Endothelial cell of umbilical vein (primary cell): ENCODE measurements at regions not wholly inside any gene's neighbourhood (a gene's known extent, or its start where the extent isn't known, plus 50 kb on each side); places are given as distances from the start of the nearest gene placed in this dataset.

ENCODE experiments used
- BruUV-seq: library from RNA; stranded (reverse); fragments of 400-500 nt; replicated peaks from 2 replicates; lab custom pipeline; 2021; lab: Mats Ljungman, UMichigan
- CTCF ChIA-PET: fragments of 300-600, 350-600 bp; sonication (Branson Sonifier 250); formaldehyde crosslinking; loops from one replicate; lab custom pipeline; 2021; ENCODE audit warnings: antibody characterized with exemption, inconsistent platforms; lab: Charles Lee
- POLR2A ChIA-PET: fragments of 300-600, 350-600 bp; sonication (Branson Sonifier 250); formaldehyde crosslinking; loops from one replicate; lab custom pipeline; 2021; ENCODE audit warnings: antibody characterized with exemption, inconsistent platforms; lab: Charles Lee
- DNase-seq: peaks from one replicate; pipeline ENCODE4 v3.0.0-alpha.2; 2011; ENCODE audit warnings: low read depth, low spot score
- FAIRE-seq: peaks from 2 replicates; lab custom pipeline; 2011; peaks lifted over from hg19 to GRCh38; lab: Jason Lieb, UNC
- H2AFZ ChIP-seq: 2 replicates; pipeline ENCODE4 v1.6.0; 2012; ENCODE audit warnings: low read depth, low read length, control low read depth, inconsistent platforms
- H3K27ac ChIP-seq: 2 replicates; pipeline ENCODE4 v1.5.1; 2011; ENCODE audit warnings: low read depth, mild to moderate bottlenecking, control low read depth, low read length, moderate library complexity; ENCODE audit not compliant: insufficient read depth
- H3K27me3 ChIP-seq, 2 experiments: 2 replicates each; pipeline versions ENCODE4 v1.6.0 to v1.6.1; 2011; ENCODE audit warnings: low read length in 2 of 2, mixed read lengths in 1 of 2; ENCODE audit not compliant: control insufficient read depth in 2 of 2, insufficient read depth in 2 of 2
- H3K36me3 ChIP-seq, 2 experiments: 2 replicates in 1 of 2; 3 replicates in 1 of 2; pipeline ENCODE4 v1.5.1; 2011; ENCODE audit warnings: low read length in 2 of 2, mild to moderate bottlenecking in 1 of 2, moderate library complexity in 1 of 2; ENCODE audit not compliant: control insufficient read depth in 2 of 2, insufficient read depth in 2 of 2; ENCODE audit errors: extremely low read depth in 1 of 2
- H3K4me1 ChIP-seq: 3 replicates; pipeline ENCODE4 v1.5.1; 2011; ENCODE audit warnings: mild to moderate bottlenecking, low read length; ENCODE audit not compliant: control insufficient read depth, insufficient read depth; ENCODE audit errors: extremely low read depth
- H3K4me2 ChIP-seq: 2 replicates; pipeline ENCODE4 v1.6.1; 2011; ENCODE audit warnings: low read length, control low read depth, mixed read lengths; ENCODE audit not compliant: insufficient read depth
- H3K4me3 ChIP-seq, 3 experiments: fragments of 200-600 bp in 1 of 3; sonication (generic), shearing (Covaris generic) in 1 of 3; replicated peaks in 1 of 3; 2 replicates each; pipeline ENCODE4 v1.5.1; 2011 to 2016; ENCODE audit warnings: control low read depth in 3 of 3, low read length in 3 of 3, mild to moderate bottlenecking in 2 of 3, inconsistent platforms in 1 of 3, low read depth in 1 of 3, moderate library complexity in 1 of 3; ENCODE audit not compliant: insufficient read depth in 1 of 3
- H3K79me2 ChIP-seq: 2 replicates; pipeline ENCODE4 v1.6.0; 2012; ENCODE audit warnings: low read length, inconsistent platforms; ENCODE audit not compliant: control insufficient read depth, insufficient read depth
- H3K9ac ChIP-seq: replicated peaks from 2 replicates; pipeline ENCODE3; 2011; ENCODE audit warnings: low read length, control low read depth; ENCODE audit not compliant: insufficient read depth; ENCODE audit errors: extremely low read depth
- H3K9me1 ChIP-seq: replicated peaks from 3 replicates; pipeline ENCODE4 v1.6.0; 2011; ENCODE audit warnings: mild to moderate bottlenecking, low read length; ENCODE audit not compliant: control insufficient read depth, insufficient read depth; ENCODE audit errors: extremely low read depth
- H3K9me3 ChIP-seq: replicated peaks from 2 replicates; pipeline ENCODE4 v1.5.1; 2012; ENCODE audit warnings: low read length, inconsistent platforms; ENCODE audit not compliant: control insufficient read depth, insufficient read depth
- H4K20me1 ChIP-seq: replicated peaks from 2 replicates; pipeline ENCODE3; 2011; ENCODE audit warnings: mild to moderate bottlenecking, low read length; ENCODE audit not compliant: control insufficient read depth, insufficient read depth; ENCODE audit errors: extremely low read depth
- EZH2 ChIP-seq: IDR thresholded peaks from 2 replicates; pipeline ENCODE4 v1.6.1; 2012; ENCODE audit warnings: borderline replicate concordance, low read depth, mild to moderate bottlenecking, moderate library complexity, low read length, inconsistent platforms; ENCODE audit not compliant: severe bottlenecking
- FOS ChIP-seq: IDR thresholded peaks from 2 replicates; pipeline ENCODE4 v1.6.1; 2011; ENCODE audit warnings: mild to moderate bottlenecking, low read length, moderate library complexity, borderline replicate concordance; ENCODE audit not compliant: insufficient read depth
- GATA2 ChIP-seq: IDR thresholded peaks from 2 replicates; pipeline ENCODE4 v1.7.0; 2011; ENCODE audit warnings: low read depth, mild to moderate bottlenecking, moderate library complexity, mixed read lengths, low read length; ENCODE audit not compliant: insufficient read length, insufficient read depth
- JUN ChIP-seq: IDR thresholded peaks from 2 replicates; pipeline ENCODE4 v1.6.1; 2011; ENCODE audit warnings: borderline replicate concordance, low read depth; ENCODE audit not compliant: insufficient read length, insufficient read depth
- MYC ChIP-seq: IDR thresholded peaks from one replicate; pipeline ENCODE4 v1.6.1; 2011; ENCODE audit warnings: mild to moderate bottlenecking, low read depth, low read length
- POLR2A ChIP-seq: IDR thresholded peaks from 2 replicates; pipeline ENCODE4 v1.6.1; 2012; ENCODE audit warnings: low read depth, mild to moderate bottlenecking, control low read depth, low read length
- POLR2AphosphoS5 ChIP-seq: IDR thresholded peaks from 2 replicates; pipeline ENCODE4 v1.6.1; 2012; ENCODE audit warnings: low read depth, mild to moderate bottlenecking, control low read depth, low read length, moderate library complexity; ENCODE audit not compliant: insufficient read depth
- dilution Hi-C: fragments of 300-500 bp; cut with MboI; formaldehyde crosslinking; loops from one replicate; pipeline ENCODE4 v1.15.0; 2019; ENCODE audit warnings: low sequenced_read_pairs; ENCODE audit not compliant: extremely low pct_ligation_motif_present
- intact Hi-C: fragments of 100-400 bp; cut with micrococcal nuclease; formaldehyde crosslinking; loops from one replicate; pipeline ENCODE4 v1.10.0; 2022
- TF ChIP-seq, protein P1 (sequence below): IDR thresholded peaks from 2 replicates; pipeline ENCODE4 v1.6.1; 2011; ENCODE audit not compliant: insufficient read depth, insufficient read length
- TF ChIP-seq, protein P2 (sequence below), 2 donors: IDR thresholded peaks; 1 replicate in 1 of 2; 2 replicates in 1 of 2; pipeline ENCODE4 v1.5.1; 2011; ENCODE audit warnings: low read length in 2 of 2, mild to moderate bottlenecking in 2 of 2, moderate library complexity in 2 of 2, control low read depth in 1 of 2, inconsistent platforms in 1 of 2, low read depth in 1 of 2; ENCODE audit not compliant: insufficient read depth in 1 of 2; ENCODE audit errors: extremely low read depth in 1 of 2

DNA sequence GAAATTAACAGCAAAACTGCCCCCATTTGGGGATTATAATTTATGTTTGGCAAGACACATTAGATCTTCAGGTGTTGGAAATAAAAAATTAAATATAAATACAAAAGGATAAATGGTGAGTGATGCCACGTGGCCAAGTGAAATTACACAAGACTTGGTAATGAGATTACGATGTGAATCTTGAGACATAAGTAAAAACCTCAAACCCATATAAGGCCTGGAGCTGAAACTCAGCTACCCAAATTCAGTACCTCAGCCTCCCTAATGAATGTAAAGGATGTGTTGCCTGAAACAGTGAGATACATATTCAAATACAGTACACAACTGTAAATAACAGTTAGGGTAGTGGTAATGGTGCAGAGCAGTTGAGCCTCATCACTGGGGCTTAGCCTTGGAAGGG lies 1146.6 kb downstream of the OTOL1 start:
- no peak overlapping the region for H2AFZ ChIP-seq
- dilution Hi-C loops (no loop called here), intact Hi-C loops (no loop called here)
- no peaks in the 10 kb centered on the region for H4K20me1 ChIP-seq
- no peaks in the 10 kb centered on the region for H3K79me2 ChIP-seq
- no peaks in the 10 kb centered on the region for H3K36me3 ChIP-seq
- H3K9me1 ChIP-seq: no peaks in the 10 kb centered on the region
- CTCF ChIA-PET: no interaction called here
- TF ChIP-seq, protein P1, sequence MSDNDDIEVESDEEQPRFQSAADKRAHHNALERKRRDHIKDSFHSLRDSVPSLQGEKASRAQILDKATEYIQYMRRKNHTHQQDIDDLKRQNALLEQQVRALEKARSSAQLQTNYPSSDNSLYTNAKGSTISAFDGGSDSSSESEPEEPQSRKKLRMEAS: no peak
- TF ChIP-seq POLR2A (no peak), FOS (no peak), GATA2 (no peak), MYC (no peak), POLR2AphosphoS5 (no peak), EZH2 (no peak), JUN (no peak)
- TF ChIP-seq, protein P2, sequence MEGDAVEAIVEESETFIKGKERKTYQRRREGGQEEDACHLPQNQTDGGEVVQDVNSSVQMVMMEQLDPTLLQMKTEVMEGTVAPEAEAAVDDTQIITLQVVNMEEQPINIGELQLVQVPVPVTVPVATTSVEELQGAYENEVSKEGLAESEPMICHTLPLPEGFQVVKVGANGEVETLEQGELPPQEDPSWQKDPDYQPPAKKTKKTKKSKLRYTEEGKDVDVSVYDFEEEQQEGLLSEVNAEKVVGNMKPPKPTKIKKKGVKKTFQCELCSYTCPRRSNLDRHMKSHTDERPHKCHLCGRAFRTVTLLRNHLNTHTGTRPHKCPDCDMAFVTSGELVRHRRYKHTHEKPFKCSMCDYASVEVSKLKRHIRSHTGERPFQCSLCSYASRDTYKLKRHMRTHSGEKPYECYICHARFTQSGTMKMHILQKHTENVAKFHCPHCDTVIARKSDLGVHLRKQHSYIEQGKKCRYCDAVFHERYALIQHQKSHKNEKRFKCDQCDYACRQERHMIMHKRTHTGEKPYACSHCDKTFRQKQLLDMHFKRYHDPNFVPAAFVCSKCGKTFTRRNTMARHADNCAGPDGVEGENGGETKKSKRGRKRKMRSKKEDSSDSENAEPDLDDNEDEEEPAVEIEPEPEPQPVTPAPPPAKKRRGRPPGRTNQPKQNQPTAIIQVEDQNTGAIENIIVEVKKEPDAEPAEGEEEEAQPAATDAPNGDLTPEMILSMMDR (IDR thresholded peaks at IDR 0.05; ENCODE audit: extremely low read depth in 1 of 2, insufficient read depth in 1 of 2, low read depth in 1 of 2, low read length in 2 of 2): no peak
- no peak for DNase-seq
- no peaks in the 10 kb centered on the region for H3K9me3 ChIP-seq
- H3K4me1 ChIP-seq: no peaks in the 10 kb centered on the region
- no TSS peak for BruUV-seq
- FAIRE-seq: no peak
- no peaks in the 10 kb centered on the region for H3K27me3 ChIP-seq
- POLR2A ChIA-PET: no interaction called here
- H3K4me3 ChIP-seq: no peak overlapping the region
- no peak overlapping the region for H3K27ac ChIP-seq
- no peak overlapping the region for H3K9ac ChIP-seq
- H3K4me2 ChIP-seq: no peak overlapping the region
